Lower leg skin (tissue), 3 donors: ENCODE measurements at regions not wholly inside any gene's neighbourhood (a gene's known extent, or its start where the extent isn't known, plus 50 kb on each side); places are given as distances from the start of the nearest gene placed in this dataset.

ENCODE experiments used
- POLR2A ChIP-seq, 2 donors: fragments of 450-650 bp; IDR thresholded peaks; one replicate each; pipeline ENCODE4 v1.6.1; 2016 to 2017; ENCODE audit warnings: antibody characterized with exemption in 2 of 2, mild to moderate bottlenecking in 1 of 2, moderate library complexity in 1 of 2
- TF ChIP-seq, protein P1 (sequence below), 3 donors: fragments of 450-650 bp; IDR thresholded peaks; one replicate each; pipeline ENCODE4 v1.5.1; 2016; ENCODE audit warnings: antibody characterized with exemption in 3 of 3, mild to moderate bottlenecking in 3 of 3, moderate library complexity in 2 of 3

DNA sequence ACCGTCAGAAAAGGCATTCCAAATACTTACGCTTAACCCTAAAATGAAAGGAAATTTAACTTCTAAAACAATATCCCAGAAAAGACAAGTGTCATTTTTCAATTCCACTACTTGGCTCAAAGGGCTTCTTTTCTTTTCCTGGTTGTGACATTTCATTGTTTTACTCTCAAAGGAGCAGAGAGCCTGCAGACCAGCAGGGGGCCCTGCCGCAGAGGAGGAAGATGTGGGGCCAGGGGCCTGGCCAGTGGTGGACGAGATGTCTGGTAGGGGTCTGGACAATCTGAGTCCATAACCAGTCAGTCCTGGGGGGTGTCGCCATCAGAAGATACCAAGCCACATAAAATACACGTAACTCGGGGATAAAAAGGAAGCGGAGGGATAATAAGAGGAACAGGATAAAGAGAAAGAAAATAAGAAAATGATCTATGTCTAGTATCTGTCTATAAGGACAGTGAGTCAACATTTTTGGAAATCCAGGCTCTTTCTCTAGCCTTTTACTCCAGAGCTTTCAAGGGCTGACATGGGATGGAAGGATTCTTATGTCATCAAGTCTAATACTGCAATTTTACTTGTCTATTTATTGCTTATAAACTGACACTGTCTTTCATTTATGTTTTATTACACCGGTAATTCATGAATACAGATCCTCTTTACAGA, 54.2 kb upstream of the ARHGEF3 start:
- TF ChIP-seq, protein P1, sequence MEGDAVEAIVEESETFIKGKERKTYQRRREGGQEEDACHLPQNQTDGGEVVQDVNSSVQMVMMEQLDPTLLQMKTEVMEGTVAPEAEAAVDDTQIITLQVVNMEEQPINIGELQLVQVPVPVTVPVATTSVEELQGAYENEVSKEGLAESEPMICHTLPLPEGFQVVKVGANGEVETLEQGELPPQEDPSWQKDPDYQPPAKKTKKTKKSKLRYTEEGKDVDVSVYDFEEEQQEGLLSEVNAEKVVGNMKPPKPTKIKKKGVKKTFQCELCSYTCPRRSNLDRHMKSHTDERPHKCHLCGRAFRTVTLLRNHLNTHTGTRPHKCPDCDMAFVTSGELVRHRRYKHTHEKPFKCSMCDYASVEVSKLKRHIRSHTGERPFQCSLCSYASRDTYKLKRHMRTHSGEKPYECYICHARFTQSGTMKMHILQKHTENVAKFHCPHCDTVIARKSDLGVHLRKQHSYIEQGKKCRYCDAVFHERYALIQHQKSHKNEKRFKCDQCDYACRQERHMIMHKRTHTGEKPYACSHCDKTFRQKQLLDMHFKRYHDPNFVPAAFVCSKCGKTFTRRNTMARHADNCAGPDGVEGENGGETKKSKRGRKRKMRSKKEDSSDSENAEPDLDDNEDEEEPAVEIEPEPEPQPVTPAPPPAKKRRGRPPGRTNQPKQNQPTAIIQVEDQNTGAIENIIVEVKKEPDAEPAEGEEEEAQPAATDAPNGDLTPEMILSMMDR (IDR thresholded peaks at IDR 0.05), result no peak
- TF ChIP-seq POLR2A (IDR thresholded peaks at IDR 0.05), result no peak
